Uterus (tissue), 2 donors: ENCODE measurements at regions not wholly inside any gene's neighbourhood (a gene's known extent, or its start where the extent isn't known, plus 50 kb on each side); places are given as distances from the start of the nearest gene placed in this dataset.

Source experiments
- CTCF ChIP-seq, 4 experiments: fragments of 200-600 bp in 2 of 4; fragments of 450-650 bp in 2 of 4; sonication (generic) in 2 of 4; IDR thresholded peaks; one replicate each; pipeline ENCODE4 v1.5.1; 2016 to 2019; ENCODE audit warnings: antibody characterized with exemption in 4 of 4, mild to moderate bottlenecking in 2 of 4, moderate library complexity in 1 of 4
- POLR2A ChIP-seq, 2 donors: fragments of 450-650 bp; IDR thresholded peaks; one replicate each; pipeline ENCODE4 v1.6.1; 2016; ENCODE audit warnings: antibody characterized with exemption in 2 of 2, mild to moderate bottlenecking in 1 of 2, moderate library complexity in 1 of 2

DNA sequence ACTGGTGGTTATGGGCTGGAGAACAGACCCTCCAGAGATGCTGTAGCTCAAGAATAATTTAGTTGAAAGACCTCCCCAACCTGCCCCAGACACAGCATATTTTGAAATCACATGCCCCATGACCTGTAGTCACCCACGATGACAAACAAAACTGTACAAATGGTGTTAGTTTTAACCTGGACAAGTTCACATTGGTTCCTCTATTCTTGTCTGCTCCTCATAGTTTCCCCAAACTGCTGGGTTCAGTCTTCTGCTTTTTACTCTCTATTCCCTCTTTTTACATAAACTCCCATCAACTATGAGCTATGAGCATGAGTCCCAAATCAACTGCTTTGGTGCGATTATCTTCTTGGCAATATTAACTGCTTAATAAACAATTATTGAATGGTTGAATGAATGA lies 365.3 kb upstream of the CLINT1 start:
- TF ChIP-seq POLR2A (IDR thresholded peaks at IDR 0.05) (no peak), CTCF (IDR thresholded peaks at IDR 0.05) (no peak)
